NK-92 treated with Interleukin-12 subunit alpha and Interleukin-12 subunit beta, amount 100 ng/mL, for 24 hours (cell line): ENCODE measurements at regions not wholly inside any gene's neighbourhood (a gene's known extent, or its start where the extent isn't known, plus 50 kb on each side); places are given as distances from the start of the nearest gene placed in this dataset.

Source experiments
- DNase-seq: peaks from one replicate; lab custom pipeline; 2025; lab: John Stamatoyannopoulos, UW

DNA sequence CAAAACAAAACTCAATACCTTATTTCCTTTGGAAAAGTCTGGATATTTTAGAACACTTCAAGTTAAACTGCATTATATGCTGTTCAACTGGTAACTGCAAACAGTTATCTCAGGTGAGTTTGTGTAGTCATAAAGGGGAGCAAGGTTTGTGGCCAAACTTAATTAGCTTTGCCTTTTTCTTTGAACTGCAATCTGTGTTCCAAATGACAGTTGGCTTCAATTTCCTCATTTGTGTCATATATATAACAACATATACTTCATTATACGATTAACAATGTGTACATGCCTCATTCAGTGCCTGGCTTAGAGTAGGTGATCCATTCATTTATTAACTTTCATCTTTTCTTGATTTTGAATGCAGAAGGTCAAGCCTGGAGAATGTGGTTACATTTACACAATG is 55.8 kb downstream of the KCNE4 start:
- no peak for DNase-seq

DNA sequence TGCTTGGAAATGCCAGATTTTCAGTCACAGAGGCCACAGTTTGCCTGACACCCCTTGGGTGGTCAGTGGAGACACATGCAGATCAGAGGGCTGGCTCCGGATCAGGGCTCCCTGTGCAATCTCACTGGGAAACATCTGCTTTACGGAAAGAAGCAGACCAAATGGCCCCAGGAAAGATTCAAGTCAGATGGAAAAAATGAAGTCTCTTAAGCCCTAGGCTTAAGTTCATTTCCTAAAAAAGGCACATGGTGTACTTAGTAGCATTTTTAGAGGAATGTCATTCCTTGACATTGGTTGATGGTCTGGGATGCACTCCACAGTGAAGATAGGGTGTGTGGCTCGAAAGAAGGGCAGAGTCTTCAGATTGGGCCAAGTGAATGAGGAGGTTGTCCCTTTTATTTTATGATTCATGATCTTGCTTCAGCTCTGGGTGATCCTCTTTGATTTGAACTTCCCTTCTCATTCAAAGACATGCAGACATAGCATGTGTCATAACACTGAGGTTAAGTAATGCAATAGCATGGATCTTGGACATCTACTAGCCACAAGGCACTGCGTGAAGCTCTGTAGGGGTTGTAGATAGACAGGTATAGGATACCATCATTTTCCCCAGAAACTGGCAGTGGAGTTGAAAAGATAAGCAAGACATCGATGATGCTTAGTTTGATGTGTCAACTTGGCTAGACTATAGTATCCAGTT is 56.5 kb downstream of the KCNE4 start:
- no peak for DNase-seq

DNA sequence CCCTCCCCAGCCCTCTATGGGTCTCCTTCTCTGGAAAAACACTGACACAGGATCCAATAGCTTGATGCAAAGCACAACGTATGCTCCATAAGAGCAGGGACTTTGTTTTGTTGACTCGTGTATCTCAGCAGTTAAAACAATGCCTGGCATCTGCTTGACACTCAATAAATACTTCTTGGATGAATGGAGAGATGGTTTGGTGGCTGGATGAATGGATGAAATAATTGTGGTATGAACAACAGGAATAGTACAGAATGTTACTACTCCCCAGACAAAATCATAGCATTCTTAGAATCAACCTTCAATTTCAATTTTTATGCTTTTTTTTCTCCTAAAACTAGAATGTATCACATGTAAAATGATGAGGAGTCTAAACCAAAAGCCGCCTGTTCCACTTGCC is 57.4 kb downstream of the KCNE4 start:
- no peak for DNase-seq

DNA sequence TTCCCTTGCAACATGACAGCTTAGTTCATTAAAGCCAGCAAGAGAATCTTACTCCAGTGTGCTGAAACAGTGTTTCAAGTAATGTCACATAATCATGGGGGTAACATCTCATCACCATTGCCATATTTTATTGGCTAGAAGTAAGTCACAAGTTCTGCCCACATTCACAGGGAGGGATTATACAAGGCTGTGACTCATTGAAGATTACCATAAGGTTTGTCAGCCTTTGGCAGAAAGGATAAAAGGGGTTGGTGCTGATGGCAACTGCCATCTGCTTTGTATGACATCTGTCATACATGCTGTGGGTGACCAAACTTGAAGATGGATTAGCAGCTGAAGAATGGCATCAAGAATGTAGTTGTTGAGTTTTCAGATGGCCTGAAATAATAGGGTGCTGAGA is 61.2 kb downstream of the KCNE4 start:
- no peak for DNase-seq

DNA sequence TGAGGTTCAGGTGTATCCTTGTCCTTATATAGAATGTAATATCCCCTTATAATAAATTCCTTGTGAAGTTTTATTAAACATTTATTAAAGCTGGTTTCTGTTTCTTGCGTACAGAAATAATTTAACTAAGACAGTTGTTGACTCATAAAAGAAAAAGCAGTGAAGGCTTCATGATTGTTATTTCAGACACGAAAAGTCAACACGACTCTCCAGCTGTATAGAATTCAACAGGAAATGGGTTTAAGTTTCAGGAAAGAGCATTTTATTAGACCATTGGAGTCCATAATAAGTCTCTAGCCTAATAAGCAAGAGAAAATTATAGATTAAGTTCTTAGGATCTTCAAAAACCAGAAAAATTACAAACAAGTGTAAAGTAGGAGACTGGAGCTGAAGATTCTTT is 62.2 kb downstream of the KCNE4 start:
- no peak for DNase-seq

DNA sequence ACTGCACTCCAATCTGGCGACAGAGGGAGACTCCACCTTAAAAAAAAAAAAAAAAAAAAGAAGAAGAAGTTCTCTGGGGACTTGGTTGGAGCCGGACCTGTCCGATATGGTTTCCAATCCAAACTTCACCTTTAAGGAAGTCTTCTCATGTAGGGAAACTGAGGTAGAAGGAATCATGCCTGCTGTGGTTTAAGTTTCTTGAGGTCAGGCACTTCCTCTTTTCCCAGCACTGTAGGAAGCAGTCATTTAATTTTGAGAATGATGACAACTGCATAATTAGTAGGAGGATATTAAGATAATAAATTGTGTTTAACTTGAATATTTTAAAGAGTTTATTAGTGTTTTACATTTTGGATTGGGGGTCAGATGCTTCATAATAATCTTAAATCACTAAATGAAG is 62.9 kb downstream of the KCNE4 start:
- no peak for DNase-seq

DNA sequence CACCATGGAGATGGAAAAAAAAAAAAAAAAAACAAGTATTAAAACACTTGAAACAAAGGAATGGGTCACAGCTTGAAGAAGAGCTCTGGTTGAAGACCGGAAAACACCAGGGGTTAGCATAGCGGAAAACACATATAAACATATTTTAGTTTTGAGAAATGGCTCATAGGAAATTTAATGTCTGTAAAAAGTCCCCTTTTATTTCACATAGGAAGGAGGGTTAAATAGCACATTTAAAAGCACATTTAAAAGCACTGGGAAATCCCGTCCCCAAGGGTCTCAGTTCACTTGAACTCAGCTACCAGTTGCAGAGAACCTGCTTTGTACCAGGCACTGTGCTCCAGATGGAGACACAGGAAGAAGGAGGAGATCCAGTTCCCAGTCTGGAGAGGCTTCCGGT is 65.5 kb downstream of the KCNE4 start:
- DNase-seq: no peak

DNA sequence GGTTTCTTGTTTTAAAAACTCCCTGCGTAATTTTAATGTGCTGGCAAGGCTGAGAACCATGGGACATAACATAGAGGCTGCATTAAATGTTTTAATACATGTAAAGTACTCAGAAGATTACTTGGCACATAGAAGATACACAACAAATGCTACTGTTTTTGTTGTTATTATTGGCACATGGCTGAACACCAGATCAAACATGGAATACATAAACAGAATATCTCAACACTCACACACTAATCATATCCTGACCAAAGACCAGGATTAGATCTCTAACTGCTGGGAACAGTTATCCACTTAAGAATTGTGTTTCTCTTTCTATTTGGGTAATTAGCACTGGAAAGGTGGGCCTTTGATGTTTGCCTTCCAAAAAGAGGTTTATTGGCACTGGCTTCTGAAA is 69.3 kb downstream of the KCNE4 start:
- DNase-seq: no peak

DNA sequence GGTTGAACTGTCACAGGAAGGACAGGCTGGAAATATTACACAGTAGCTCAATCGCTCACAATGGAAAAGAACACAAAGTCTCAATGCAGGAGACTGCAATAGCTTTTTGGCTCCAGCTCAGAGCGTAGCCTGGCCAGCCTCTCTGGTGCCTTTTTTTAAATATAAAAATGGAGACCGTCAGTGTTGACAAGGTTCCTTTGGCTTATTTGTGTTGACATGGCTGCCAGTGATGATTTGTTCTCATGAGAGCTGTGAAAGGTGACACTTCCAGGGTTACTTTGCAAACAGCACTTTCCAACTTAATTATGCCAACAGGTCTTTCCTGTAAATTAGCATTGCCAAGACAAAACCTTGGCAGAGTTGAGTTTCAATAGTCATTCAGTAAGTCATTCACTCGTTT is 70.8 kb downstream of the KCNE4 start:
- no peak for DNase-seq

DNA sequence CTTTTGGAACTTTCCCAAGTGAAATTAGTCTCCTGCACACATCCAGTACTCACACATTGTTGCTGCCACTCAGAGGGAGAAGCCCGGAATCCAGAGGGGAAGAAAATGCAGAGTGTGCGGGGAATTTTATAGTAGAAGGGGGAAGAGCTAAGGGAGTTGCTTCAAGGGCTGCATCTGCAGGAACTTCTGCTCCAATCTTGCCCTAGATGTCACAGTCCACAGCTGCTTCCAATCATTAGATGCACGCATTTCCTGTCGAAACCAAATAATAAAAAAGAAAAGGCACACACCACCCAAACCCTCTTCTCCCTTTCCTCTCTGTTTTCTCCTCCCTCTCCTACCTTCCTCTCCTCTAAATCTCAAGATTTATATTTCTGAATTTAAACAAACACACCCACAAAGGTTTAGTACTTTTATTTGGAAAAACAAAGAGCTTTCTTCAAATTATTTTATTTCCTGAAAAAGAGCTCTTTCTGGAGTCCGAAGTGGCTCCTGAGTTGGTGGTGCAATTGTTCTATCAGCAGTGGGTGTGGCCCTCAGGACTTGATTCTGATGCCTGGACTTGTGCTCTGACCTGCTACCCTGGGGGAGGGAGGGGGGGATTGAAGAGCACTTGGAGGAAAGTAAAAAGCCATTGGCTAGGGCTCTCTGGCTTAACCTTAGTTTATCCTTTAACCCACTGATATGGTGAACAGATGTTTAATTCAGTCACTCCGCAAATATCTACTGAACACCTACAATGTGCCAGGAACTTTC is 72.0 kb downstream of the KCNE4 start:
- DNase-seq: no peak

DNA sequence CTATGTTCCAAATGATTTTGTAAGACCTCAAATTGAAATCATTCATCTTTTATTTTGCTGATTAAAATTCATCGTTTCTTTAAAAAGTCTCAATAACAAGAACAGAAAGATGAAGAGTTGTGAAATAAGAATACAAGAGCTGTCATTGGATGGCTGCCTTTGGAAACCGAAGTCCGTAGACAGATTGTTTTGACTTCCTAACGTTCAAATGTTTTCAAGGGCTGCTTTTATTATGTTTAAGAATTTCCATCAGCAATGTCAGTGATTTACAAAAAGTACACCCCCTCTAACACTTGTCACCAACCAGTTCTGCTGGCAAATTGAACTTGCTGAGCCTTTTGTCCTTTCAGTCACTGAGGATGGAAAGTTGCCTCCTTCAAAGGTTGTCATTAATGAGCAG is 89.6 kb downstream of the KCNE4 start:
- DNase-seq: no peak

DNA sequence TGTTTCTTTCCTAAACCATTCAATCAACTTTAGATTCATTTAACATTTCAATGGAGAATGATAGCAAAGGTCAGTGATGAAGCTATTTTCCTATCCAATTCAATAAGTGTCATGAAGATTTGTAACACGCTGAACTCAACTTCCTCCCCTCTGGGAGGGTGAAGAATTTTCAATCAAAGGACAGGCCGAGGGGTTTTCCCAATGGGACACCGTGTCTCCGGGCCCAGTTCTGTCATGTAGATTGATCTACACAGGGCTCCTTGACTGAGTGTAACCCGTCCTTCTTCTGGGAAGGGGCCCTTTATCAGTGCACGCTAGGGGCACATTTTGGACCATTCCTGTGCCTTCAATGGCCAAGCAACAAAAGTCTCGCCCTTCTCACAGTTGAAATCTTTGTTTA is 90.1 kb downstream of the KCNE4 start:
- DNase-seq: no peak

DNA sequence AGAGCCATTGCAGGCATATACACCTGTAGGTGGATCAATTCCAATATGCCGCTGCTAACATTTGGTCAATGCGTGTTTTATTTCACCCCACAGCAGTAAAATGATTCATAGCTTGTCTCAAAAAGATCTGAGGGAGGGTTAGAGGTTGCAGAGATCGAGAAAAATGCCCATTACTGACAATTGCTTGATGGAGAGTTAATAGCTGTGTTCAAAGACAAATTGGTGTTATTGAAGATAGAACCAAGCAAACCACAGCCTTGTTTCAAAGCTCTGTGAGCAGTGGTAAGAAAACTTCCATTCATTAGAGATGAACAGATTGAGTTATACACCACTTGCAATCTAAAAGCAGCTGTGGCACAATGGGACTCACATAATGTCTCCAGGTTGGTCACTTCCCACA is 95.4 kb downstream of the KCNE4 start:
- DNase-seq: no peak

DNA sequence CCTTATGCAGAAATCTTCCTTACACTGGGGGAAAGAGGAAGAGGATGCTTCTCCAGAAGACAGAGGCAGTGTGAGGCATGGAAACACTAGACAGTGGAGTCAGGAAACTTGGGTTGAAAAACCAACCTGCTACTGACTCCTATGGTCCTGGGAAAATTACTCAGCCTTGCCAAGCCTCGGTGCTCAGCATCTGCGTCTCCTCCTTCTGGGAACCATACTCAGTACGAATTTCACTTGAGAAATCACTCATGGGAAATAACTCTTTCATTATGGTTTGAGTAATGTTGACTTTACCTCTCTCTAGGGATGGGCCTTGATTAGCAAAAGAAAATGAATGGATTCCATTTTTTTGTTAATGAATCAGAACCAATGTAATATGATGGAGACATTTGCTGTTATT is 96.5 kb downstream of the KCNE4 start:
- no peak for DNase-seq

DNA sequence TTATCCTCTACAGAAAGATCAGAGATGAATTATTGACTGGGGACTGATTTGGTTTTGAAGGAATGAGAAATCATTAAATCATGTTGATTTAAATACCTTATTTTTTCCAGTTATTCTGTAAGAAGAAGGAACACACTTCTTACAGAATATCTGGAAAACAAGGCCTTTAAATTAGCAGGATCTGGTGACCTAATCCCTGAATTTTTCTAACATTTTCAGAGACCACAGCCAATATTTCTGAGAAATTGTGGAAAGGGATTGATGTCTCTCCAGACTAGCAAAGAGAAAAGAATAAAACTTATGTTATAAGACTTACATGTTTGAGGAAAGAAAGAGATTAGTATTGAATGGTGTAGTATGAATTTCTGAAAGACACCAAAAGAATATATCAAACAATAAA is 104.0 kb downstream of the KCNE4 start:
- DNase-seq: no peak

DNA sequence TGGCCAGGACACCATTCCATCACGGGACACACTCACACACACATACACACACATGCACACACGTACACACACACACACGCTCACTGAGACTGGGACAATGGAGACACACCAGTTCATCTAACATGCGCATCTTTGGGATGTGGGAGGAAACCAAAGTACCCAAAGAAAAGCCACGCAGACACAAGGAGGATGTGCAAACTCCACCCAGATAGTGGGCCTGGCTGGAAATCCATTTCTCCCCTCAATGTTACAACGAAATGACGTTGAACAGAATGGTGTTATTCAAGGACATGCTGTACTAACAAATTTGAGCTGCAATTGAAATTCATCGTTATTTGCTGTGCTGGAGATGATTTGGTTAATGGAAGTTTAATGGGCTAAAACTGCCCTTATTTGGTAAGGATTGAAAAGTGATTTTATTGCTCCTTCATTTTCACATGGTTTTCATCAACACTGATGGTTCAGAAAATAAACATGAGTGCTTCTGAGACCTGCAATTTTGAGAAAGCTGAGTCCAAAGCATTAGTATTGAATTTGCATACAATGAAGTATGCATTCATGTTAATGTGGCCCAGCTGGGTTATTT is 110.0 kb downstream of the KCNE4 start:
- DNase-seq: no peak

DNA sequence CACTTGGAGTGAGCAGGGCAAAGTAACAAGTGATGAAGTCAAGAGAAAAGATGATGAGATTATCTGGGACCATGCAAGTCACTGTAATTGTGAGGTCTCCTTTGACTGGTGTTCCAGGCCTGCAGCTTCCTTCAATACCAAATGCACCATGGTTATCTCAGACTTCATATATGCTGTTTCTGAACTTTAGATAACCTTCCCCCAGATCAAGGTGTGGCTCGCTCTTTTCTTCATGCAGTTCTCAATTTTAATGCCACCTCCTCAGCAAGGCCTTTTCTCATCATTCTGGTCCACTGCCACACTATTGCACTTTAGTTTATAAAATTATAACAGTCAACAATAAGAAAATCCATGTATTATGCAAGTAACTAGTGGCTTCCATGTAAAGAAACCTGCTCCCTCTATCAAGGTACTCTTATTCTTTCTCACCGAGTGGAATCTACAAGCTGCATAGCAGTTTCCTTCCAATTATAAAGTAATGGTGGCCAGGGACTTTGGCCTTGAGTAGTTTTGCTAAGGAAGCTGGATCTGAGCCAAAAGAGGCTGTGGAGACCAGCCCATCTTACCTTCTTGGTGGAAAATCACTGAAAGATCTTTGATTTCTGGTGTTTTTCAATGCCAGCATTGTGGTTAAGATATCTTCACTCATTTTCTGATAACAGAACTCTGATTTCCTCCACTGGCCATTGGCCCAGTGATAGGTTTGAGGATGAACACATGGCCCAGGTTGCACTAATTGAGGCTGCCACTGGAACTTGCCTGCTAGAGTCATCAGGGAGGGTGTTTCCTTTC is 113.6 kb downstream of the KCNE4 start:
- DNase-seq: no peak

DNA sequence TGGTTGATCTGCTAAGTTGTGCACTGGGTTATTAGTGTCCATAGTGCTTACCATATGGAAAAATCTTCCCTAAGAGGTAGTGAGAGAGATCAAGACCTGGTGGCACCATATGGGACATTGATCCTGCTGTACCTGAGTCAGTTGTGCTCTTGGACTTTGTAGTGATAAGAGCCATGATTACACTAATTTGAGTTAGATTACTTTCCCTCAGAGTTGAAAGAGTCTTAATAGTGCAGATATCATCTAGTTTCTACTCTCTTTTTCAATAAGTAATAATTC is 114.2 kb downstream of the KCNE4 start:
- no peak for DNase-seq

DNA sequence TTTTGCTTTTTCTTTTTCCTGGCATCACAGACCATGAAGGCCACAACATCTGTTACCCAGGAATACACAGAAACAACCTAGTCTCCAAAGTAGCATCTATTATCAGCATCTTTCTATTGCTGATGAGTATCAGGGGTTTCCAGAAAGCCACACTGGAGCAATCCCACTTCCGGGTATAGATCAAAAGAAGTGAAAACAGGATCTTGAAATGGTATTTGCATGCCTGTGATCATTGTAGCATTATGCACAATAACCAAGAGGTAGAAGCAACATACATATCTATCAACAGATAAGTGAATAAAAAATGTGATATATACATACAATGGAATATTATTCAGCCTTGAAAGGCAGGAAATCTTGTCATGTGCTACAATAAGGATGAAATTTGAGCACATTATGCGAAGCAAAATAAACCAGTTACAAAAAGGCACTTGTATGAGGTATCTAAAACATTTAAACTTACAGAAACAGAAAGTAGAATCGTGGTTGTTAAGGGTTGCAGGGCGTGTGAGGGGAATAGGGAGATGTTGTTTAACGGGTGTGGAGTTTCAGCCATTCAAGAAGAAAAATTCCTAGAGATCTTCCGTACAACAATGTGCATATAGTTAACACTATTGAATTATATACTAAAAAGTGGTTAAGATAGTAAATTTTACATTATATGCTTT is 115.1 kb downstream of the KCNE4 start:
- DNase-seq: no peak

DNA sequence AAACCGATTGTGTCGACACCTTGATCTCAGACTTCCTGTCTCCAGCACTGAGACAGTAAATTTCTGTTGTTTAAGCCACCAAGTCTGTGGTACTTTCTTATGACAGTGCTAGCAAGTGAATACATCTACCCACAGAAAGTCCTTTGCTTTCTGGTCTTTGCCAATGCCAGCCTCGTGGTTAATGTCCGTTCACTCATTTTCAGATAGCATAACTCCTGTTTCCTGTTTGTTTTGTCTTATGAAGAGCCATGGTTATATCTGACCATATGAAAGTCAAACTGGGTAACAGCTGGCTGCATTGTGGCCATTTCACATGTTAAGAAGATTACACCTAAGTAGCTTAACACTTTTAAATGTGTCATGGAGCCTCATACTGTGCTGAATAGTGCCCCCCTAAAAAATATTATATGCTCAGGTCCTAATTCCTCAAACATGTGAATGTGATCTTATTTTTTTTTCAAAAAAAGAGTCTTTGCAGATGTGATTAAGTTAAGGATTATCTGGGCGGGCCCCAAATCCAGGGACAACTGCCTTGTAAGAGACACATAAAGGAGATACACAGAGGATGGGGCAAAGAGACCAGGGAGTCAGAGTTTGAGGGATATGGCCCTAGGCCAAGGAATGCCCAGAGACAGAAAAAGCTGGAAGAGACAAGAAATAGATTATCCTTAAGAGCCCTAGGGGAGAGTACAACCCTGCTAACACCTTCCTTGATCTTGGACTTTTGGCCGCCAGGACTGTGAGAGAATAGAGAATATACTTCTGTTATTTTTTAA is 118.0 kb downstream of the KCNE4 start:
- no peak for DNase-seq

DNA sequence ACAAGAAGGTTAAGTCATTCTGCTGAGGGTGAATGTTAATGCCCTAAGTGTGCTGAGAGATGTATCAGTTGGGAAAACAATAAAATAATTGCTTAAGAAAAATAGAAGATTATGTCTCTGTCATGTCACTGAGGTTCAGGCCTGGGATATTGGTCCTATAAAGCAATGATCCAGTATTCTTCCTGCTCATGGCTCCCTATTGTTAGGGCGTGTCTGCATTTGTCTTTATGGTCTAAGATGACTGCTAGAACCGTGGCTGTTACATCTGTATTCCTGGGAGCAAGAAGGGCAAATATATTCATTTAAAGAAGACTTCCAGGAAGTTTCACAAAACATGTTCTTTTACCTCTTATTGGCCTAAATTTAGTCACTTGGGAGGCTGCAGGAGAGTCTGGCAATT is 125.0 kb downstream of the KCNE4 start:
- DNase-seq: no peak

DNA sequence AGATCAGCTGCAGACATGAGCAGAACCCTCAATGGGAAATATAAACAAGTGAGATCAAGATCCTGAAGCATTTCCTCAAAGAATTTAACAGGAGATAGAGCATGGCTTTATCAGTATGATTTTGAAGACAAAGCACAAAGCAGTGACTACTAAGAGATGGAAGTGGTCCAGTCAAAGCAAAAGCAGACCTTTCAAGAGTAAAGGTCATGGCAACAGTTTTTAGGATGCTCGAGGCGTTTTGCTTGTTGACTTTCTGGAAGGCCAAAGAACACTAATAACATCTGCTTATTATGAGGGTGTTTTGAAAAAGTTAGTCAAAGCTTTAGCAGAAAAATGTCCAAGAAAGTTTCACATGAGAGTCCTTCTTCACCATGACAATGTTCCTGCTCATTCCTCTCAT is 128.5 kb downstream of the KCNE4 start:
- DNase-seq: no peak
